ELR (cell line): ENCODE measurements at regions not wholly inside any gene's neighbourhood (a gene's known extent, or its start where the extent isn't known, plus 50 kb on each side); places are given as distances from the start of the nearest gene placed in this dataset.
"Not testable (repeated sequence)": the region's sequence is repeated elsewhere in the genome, so short reads cannot be mapped to it uniquely, and the experiment has no call there.

Source experiments
- DNase-seq: peaks from one replicate; pipeline ENCODE4 v3.0.0-alpha.2; 2015; ENCODE audit warnings: low read depth

- no peak for DNase-seq
Observed at GRCh38 chr6:48613231-48613949, 502.4 kb upstream of the PTCHD4 start.

- no peak for DNase-seq
Observed at GRCh38 chr6:48611332-48611731, 500.3 kb upstream of the PTCHD4 start.

- DNase-seq = peak; percentile 25
Observed at GRCh38 chr6:48610846-48611245, 499.8 kb upstream of the PTCHD4 start.

- DNase-seq = no peak
Observed at GRCh38 chr6:48606618-48607017, 495.6 kb upstream of the PTCHD4 start.

- no peak for DNase-seq
Observed at GRCh38 chr6:48597951-48598350, 487.0 kb upstream of the PTCHD4 start.

- DNase-seq = no peak
Observed at GRCh38 chr6:48596830-48597229, 485.8 kb upstream of the PTCHD4 start.

- not testable (repeated sequence) for DNase-seq
Observed at GRCh38 chr6:48591158-48591557, 480.2 kb upstream of the PTCHD4 start.

- DNase-seq = no peak
Observed at GRCh38 chr6:48584846-48585245, 473.8 kb upstream of the PTCHD4 start.

GRCh38 chr6:48570656-48571055, 459.7 kb upstream of the PTCHD4 start:
- no peak for DNase-seq

- DNase-seq = peak; percentile 17
Observed at GRCh38 chr6:48568856-48569255, 457.9 kb upstream of the PTCHD4 start.

GRCh38 chr6:48567016-48567415, 456.0 kb upstream of the PTCHD4 start:
- DNase-seq = peak; percentile 58

GRCh38 chr6:48564036-48564820, 453.2 kb upstream of the PTCHD4 start:
- no peak for DNase-seq

GRCh38 chr6:48563433-48563832, 452.4 kb upstream of the PTCHD4 start:
- no peak for DNase-seq

GRCh38 chr6:48560408-48560807, 449.4 kb upstream of the PTCHD4 start:
- peak; percentile 68 for DNase-seq

- DNase-seq = no peak
Observed at GRCh38 chr6:48553467-48554189, 442.6 kb upstream of the PTCHD4 start.

GRCh38 chr6:48552905-48553304, 441.9 kb upstream of the PTCHD4 start:
- no peak for DNase-seq

GRCh38 chr6:48550603-48551002, 439.6 kb upstream of the PTCHD4 start:
- no peak for DNase-seq

- peak; percentile 7 for DNase-seq
Observed at GRCh38 chr6:48542191-48542590, 431.2 kb upstream of the PTCHD4 start.

- peak; percentile 55 for DNase-seq
Observed at GRCh38 chr6:48541649-48542048, 430.7 kb upstream of the PTCHD4 start.

- peak; percentile 69 for DNase-seq
Observed at GRCh38 chr6:48535582-48536009, 424.6 kb upstream of the PTCHD4 start.

- DNase-seq = not testable (repeated sequence)
Observed at GRCh38 chr6:48530978-48531377, 420.0 kb upstream of the PTCHD4 start.

GRCh38 chr6:48525849-48526248, 414.9 kb upstream of the PTCHD4 start:
- no peak for DNase-seq

- DNase-seq = no peak
Observed at GRCh38 chr6:48520951-48521350, 410.0 kb upstream of the PTCHD4 start.
